HL-60 (cell line): ENCODE measurements at regions not wholly inside any gene's neighbourhood (a gene's known extent, or its start where the extent isn't known, plus 50 kb on each side); places are given as distances from the start of the nearest gene placed in this dataset.

ENCODE experiments used
- CTCF ChIP-seq: IDR thresholded peaks from one replicate; pipeline ENCODE4 v1.5.1; 2011; ENCODE audit warnings: low read length, control low read depth, inconsistent platforms; ENCODE audit not compliant: insufficient read depth
- GABPA ChIP-seq: IDR thresholded peaks from 2 replicates; pipeline ENCODE4 v1.6.1; 2012; ENCODE audit warnings: low read depth
- POLR2AphosphoS5 ChIP-seq: IDR thresholded peaks from 2 replicates; pipeline ENCODE4 v1.6.1; 2012; ENCODE audit warnings: low read depth
- REST ChIP-seq: IDR thresholded peaks from 2 replicates; pipeline ENCODE4 v1.6.1; 2012; ENCODE audit warnings: low read depth; ENCODE audit not compliant: insufficient replicate concordance
- SPI1 ChIP-seq: IDR thresholded peaks from 2 replicates; pipeline ENCODE4 v1.6.1; 2012; ENCODE audit warnings: low read depth, mild to moderate bottlenecking, borderline replicate concordance

- TF ChIP-seq CTCF (no peak), POLR2AphosphoS5 (no peak), SPI1 (no peak), REST (no peak), GABPA (no peak)
Measured at GRCh38 chr17:53092072-53092471, 730.7 kb upstream of the KIF2B start.
